Breast epithelium (tissue), 4 donors: ENCODE measurements at regions not wholly inside any gene's neighbourhood (a gene's known extent, or its start where the extent isn't known, plus 50 kb on each side); places are given as distances from the start of the nearest gene placed in this dataset.

Experiments
- DNase-seq, 2 donors: peaks; one replicate each; pipeline ENCODE4 v3.0.0-alpha.2; 2019; ENCODE audit warnings: low spot score in 2 of 2
- H3K27ac ChIP-seq, 2 donors: fragments of 200-600 bp; sonication (generic) in 1 of 2; one replicate each; pipeline ENCODE4 v1.5.1; 2016 to 2019; ENCODE audit warnings: mild to moderate bottlenecking in 1 of 2
- H3K27me3 ChIP-seq, 2 donors: fragments of 200-600 bp; sonication (generic) in 1 of 2; one replicate each; pipeline versions ENCODE4 v1.5.1 to v1.6.0; 2017 to 2019; ENCODE audit warnings: control low read depth in 1 of 2, mild to moderate bottlenecking in 1 of 2
- H3K36me3 ChIP-seq: fragments of 200-600 bp; one replicate; pipeline ENCODE4 v1.5.1; 2019
- H3K4me1 ChIP-seq, 2 donors: fragments of 200-600 bp; sonication (generic); one replicate each; pipeline ENCODE4 v1.5.1; 2016 to 2019; ENCODE audit warnings: control low read depth in 1 of 2
- H3K4me3 ChIP-seq, 3 donors: fragments of 200-600 bp; sonication (generic); 1 replicate in 2 of 3; 2 replicates in 1 of 3; pipeline ENCODE4 v1.5.1; 2016 to 2019; ENCODE audit warnings: mild to moderate bottlenecking in 3 of 3, moderate library complexity in 2 of 3
- H3K9me3 ChIP-seq, 2 donors: fragments of 200-600 bp; sonication (generic) in 1 of 2; one replicate each; pipeline ENCODE4 v1.5.1; 2016 to 2019; ENCODE audit warnings: control low read depth in 1 of 2
- POLR2A ChIP-seq: fragments of 450-650 bp; IDR thresholded peaks from one replicate; pipeline ENCODE4 v1.6.1; 2016; ENCODE audit warnings: antibody characterized with exemption, mild to moderate bottlenecking, moderate library complexity
- POLR2AphosphoS5 ChIP-seq, 3 donors: sonication (generic); formaldehyde crosslinking; IDR thresholded peaks; one replicate each; pipeline ENCODE4 v1.6.1; 2017; ENCODE audit warnings: antibody characterized with exemption in 3 of 3
- intact Hi-C: fragments of 100-400 bp; cut with DNase I; formaldehyde crosslinking; loops from one replicate; pipeline ENCODE4 v1.15.1; 2023; ENCODE audit warnings: low total_unique reads
- TF ChIP-seq, protein P1 (sequence below), 3 donors: fragments of 450-650 bp; IDR thresholded peaks; one replicate each; pipeline ENCODE4 v1.5.1; 2016 to 2017; ENCODE audit warnings: antibody characterized with exemption in 3 of 3, mild to moderate bottlenecking in 3 of 3, moderate library complexity in 3 of 3

DNA sequence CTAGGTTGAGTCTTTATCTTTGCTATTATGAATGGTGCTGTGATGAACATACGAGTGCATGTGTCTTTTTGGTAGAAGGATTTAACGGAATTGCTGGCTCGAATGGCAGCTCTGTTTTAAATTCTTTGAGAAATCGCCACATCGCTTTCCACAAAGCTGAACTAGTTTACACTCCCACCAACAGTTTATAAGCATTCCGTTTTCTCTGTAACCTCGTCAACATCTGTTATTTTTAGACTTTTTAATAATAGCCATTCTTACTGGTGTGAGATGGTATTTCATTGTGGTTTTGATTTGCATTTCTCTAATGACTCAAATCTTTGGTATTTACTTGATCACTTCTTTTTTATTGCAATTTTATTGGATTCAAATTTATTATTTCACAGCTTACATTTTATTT is 117.4 kb upstream of the HDGFL1 start:
- H3K27me3 ChIP-seq, result no peaks in the 10 kb centered on the region
- no peak overlapping the region for H3K27ac ChIP-seq
- no peaks in the 10 kb centered on the region for H3K9me3 ChIP-seq
- TF ChIP-seq POLR2A, result no peak
- no peak for TF ChIP-seq POLR2AphosphoS5 (IDR thresholded peaks at IDR 0.05)
- TF ChIP-seq, protein P1, sequence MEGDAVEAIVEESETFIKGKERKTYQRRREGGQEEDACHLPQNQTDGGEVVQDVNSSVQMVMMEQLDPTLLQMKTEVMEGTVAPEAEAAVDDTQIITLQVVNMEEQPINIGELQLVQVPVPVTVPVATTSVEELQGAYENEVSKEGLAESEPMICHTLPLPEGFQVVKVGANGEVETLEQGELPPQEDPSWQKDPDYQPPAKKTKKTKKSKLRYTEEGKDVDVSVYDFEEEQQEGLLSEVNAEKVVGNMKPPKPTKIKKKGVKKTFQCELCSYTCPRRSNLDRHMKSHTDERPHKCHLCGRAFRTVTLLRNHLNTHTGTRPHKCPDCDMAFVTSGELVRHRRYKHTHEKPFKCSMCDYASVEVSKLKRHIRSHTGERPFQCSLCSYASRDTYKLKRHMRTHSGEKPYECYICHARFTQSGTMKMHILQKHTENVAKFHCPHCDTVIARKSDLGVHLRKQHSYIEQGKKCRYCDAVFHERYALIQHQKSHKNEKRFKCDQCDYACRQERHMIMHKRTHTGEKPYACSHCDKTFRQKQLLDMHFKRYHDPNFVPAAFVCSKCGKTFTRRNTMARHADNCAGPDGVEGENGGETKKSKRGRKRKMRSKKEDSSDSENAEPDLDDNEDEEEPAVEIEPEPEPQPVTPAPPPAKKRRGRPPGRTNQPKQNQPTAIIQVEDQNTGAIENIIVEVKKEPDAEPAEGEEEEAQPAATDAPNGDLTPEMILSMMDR (IDR thresholded peaks at IDR 0.05), result no peak
- H3K4me3 ChIP-seq, result no peak overlapping the region
- no peaks in the 10 kb centered on the region for H3K36me3 ChIP-seq
- intact Hi-C loops, result no loop called here
- H3K4me1 ChIP-seq, result no peaks in the 10 kb centered on the region
- DNase-seq, result no peak

DNA sequence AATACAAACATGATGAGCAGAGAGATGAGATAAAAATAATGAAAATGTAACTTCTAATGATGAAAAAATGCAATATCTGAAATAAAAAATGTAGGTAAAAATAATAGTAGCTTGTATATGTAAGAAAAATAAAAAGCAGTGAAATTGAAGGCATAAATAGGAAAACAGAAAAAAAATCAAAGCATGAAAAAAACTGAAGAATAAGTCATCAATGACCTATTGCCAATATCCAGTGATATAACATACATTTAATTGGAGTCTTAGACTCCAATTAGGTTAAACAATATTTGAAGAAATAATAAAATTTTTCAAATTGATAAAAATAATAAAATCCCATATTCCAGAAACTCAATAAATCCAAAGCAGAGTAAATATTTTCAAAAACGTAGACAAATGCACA is 114.0 kb upstream of the HDGFL1 start:
- TF ChIP-seq POLR2A (no peak), POLR2AphosphoS5 (IDR thresholded peaks at IDR 0.05) (no peak)
- TF ChIP-seq, protein P1 (IDR thresholded peaks at IDR 0.05), result no peak
- Histone ChIP-seq H3K4me3 (no peak overlapping the region), H3K9me3 (no peaks in the 10 kb centered on the region), H3K27me3 (no peaks in the 10 kb centered on the region), H3K36me3 (no peaks in the 10 kb centered on the region), H3K4me1 (no peaks in the 10 kb centered on the region), H3K27ac (no peak overlapping the region)
- intact Hi-C loops, result no loop called here
- no peak for DNase-seq

- no peak for DNase-seq
- H3K4me1 ChIP-seq, result no peaks in the 10 kb centered on the region
- H3K9me3 ChIP-seq, result no peaks in the 10 kb centered on the region
- no peaks in the 10 kb centered on the region for H3K27me3 ChIP-seq
- TF ChIP-seq, protein P1 (IDR thresholded peaks at IDR 0.05), result no peak
- no peak for TF ChIP-seq POLR2AphosphoS5 (IDR thresholded peaks at IDR 0.05)
- TF ChIP-seq POLR2A, result no peak
- no peak overlapping the region for H3K4me3 ChIP-seq
- no peaks in the 10 kb centered on the region for H3K36me3 ChIP-seq
- no peak overlapping the region for H3K27ac ChIP-seq
- intact Hi-C loops, result no loop called here
These were observed 111.4 kb upstream of the HDGFL1 start for GRCh38 chr6:22457996-22458395.

DNA sequence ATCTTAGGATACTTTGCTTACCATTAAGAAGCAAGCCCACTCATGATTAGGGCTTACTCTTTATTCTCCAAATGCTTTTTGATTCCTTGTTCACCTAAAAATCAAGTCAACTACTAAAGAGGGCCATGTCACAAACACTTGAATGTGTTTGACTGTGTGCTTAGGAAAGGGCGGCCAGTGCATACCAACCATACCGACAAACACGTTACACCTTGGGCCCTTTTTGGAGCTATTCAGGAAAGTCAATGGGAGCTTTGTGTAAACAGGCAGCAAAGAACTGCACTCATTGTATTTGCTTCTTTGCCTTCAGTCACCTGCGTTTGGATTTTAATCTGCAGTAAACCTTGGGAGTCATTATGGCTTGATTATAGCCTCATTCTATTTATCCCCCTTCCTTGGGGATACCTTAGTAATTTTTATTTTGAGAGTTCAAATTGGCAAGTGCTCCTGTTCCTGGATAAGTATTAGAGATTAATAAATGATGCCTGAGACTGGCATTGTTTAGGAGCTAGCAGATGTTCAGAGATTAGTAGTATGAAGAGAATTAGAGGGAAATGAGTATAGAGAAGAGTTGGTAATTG is 102.6 kb upstream of the HDGFL1 start:
- H3K9me3 ChIP-seq, result no peaks in the 10 kb centered on the region
- TF ChIP-seq POLR2AphosphoS5 (IDR thresholded peaks at IDR 0.05), result no peak
- TF ChIP-seq, protein P1 (IDR thresholded peaks at IDR 0.05), result no peak
- no peak for TF ChIP-seq POLR2A
- DNase-seq, result peak in 1 of 2 donors; percentile 31
- intact Hi-C loops, result no loop called here
- H3K4me1 ChIP-seq, result peaks cover 4 to 14% of the 10 kb centered on the region in 2 donors
- no peaks in the 10 kb centered on the region for H3K36me3 ChIP-seq
- no peak overlapping the region for H3K4me3 ChIP-seq
- H3K27me3 ChIP-seq, result no peaks in the 10 kb centered on the region
- H3K27ac ChIP-seq, result peak overlapping the region; percentile 3 to 68

DNA sequence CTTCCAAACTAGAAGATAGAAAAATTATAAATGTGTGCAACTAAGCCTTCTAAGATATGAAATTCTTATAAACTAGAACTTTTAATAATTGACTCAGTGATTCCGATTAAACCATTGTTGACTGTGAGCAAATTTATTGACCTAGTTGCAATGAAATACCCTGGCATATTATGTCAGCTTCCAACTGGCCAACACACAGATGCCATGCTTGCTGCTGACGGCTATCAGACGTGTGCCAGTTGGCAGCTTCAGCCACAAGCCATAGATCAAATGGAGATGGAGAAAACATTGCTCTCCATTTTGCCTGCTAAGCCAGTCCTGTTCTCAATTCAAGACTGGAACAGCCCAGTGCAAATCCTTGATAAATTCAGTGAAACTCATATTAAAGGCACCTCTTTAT is 101.7 kb upstream of the HDGFL1 start:
- Histone ChIP-seq H3K27ac (peak overlapping the region in 1 of 2 donors; percentile 68), H3K4me1 (peaks cover 4 to 14% of the 10 kb centered on the region in 2 donors), H3K4me3 (no peak overlapping the region), H3K9me3 (no peaks in the 10 kb centered on the region), H3K36me3 (no peaks in the 10 kb centered on the region), H3K27me3 (no peaks in the 10 kb centered on the region)
- no peak for DNase-seq
- intact Hi-C loops, result no loop called here
- no peak for TF ChIP-seq POLR2A
- TF ChIP-seq, protein P1 (IDR thresholded peaks at IDR 0.05), result no peak
- no peak for TF ChIP-seq POLR2AphosphoS5 (IDR thresholded peaks at IDR 0.05)
